ENCODE measurements at regions not wholly inside any gene's neighbourhood (a gene's known extent, or its start where the extent isn't known, plus 50 kb on each side); places are given as distances from the start of the nearest gene placed in this dataset.

DNA sequence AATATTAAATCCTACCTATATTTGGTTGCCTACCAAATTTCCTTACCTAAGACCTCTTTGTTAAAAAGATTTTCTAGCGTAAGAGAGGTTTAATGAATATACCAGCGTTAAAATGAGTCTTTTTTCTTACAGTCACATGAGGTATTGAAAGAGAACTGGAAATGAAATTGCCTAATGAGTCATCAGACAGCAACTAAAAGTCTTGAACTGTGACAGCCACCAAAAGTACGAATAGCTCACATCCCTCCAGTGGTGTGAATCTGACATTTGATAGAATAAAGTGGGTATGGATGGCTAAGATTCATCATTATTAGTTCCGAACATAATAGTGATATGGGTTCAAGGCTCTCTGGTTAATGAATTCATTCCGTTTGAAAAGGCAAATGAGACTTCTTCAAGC is 1297.3 kb downstream of the AACS start:
- CTCF ChIA-PET, result no interaction called here
- no peak overlapping the region for H3K4me3 ChIP-seq (ENCODE audit: control extremely low read depth in 1 of 5, extremely low read depth in 1 of 5, insufficient read depth in 1 of 5, low read depth in 2 of 5, low read length in 4 of 5)
- H3K4me1 ChIP-seq (ENCODE audit: control insufficient read depth in 2 of 2, insufficient read depth in 2 of 2, low read length in 2 of 2), result no peaks in the 10 kb centered on the region
- no peaks in the 10 kb centered on the region for H3K36me3 ChIP-seq (replicated peaks in 1 of 2; ENCODE audit: control extremely low read depth in 1 of 2, control insufficient read depth in 1 of 2, extremely low read depth in 1 of 2, insufficient read depth in 2 of 2, low read length in 1 of 2)
- H3K9ac ChIP-seq (ENCODE audit: low read length), result no peak overlapping the region
- 58% methylated on average over 3 of the region's 5 CpGs for WGBS (ENCODE audit: insufficient coverage)
- Mint-ChIP-seq H3K4me3 (no peak overlapping the region), H3K27ac (no peak overlapping the region), H3K27me3 (no peaks in the 10 kb centered on the region), H3K9me3 (ENCODE audit: insufficient read depth) (peaks cover 2% of the 10 kb centered on the region), H3K4me1 (no peaks in the 10 kb centered on the region)
- intact Hi-C loops (cut with micrococcal nuclease), result no loop called here
- ATAC-seq (ENCODE audit: low read depth) (no peak), DNase-seq (no peak)
- H3K79me2 ChIP-seq (ENCODE audit: control insufficient read depth, insufficient read depth, low read length), result no peaks in the 10 kb centered on the region
- no peak overlapping the region for H3K4me2 ChIP-seq (replicated peaks; ENCODE audit: low read depth, low read length, poor library complexity, severe bottlenecking)
- H4K20me1 ChIP-seq (ENCODE audit: control insufficient read depth, insufficient read depth, low read length, poor library complexity, severe bottlenecking), result no peaks in the 10 kb centered on the region
- H3K27me3 ChIP-seq (replicated peaks in 1 of 4; ENCODE audit: control extremely low read depth in 1 of 4, control insufficient read depth in 3 of 4, insufficient read depth in 4 of 4, low read length in 3 of 4), result no peaks in the 10 kb centered on the region
- TF ChIP-seq EZH2 (IDR thresholded peaks at IDR 0.05; ENCODE audit: borderline replicate concordance, insufficient read depth, low read depth, low read length, poor library complexity, severe bottlenecking), result no peak
- TF ChIP-seq, protein P1, sequence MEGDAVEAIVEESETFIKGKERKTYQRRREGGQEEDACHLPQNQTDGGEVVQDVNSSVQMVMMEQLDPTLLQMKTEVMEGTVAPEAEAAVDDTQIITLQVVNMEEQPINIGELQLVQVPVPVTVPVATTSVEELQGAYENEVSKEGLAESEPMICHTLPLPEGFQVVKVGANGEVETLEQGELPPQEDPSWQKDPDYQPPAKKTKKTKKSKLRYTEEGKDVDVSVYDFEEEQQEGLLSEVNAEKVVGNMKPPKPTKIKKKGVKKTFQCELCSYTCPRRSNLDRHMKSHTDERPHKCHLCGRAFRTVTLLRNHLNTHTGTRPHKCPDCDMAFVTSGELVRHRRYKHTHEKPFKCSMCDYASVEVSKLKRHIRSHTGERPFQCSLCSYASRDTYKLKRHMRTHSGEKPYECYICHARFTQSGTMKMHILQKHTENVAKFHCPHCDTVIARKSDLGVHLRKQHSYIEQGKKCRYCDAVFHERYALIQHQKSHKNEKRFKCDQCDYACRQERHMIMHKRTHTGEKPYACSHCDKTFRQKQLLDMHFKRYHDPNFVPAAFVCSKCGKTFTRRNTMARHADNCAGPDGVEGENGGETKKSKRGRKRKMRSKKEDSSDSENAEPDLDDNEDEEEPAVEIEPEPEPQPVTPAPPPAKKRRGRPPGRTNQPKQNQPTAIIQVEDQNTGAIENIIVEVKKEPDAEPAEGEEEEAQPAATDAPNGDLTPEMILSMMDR (IDR thresholded peaks at IDR 0.05), result no peak
- H3K9me3 ChIP-seq (ENCODE audit: control extremely low read depth in 1 of 3, control insufficient read depth in 2 of 3, insufficient read depth in 1 of 3, low read length in 2 of 3), result no peaks in the 10 kb centered on the region
- no peak overlapping the region for H2AFZ ChIP-seq (ENCODE audit: insufficient read depth, low read depth, low read length, poor library complexity, severe bottlenecking)
- POLR2A ChIA-PET, result no interaction called here
- no peak overlapping the region for H3K27ac ChIP-seq (ENCODE audit: low read length in 2 of 2)

DNA sequence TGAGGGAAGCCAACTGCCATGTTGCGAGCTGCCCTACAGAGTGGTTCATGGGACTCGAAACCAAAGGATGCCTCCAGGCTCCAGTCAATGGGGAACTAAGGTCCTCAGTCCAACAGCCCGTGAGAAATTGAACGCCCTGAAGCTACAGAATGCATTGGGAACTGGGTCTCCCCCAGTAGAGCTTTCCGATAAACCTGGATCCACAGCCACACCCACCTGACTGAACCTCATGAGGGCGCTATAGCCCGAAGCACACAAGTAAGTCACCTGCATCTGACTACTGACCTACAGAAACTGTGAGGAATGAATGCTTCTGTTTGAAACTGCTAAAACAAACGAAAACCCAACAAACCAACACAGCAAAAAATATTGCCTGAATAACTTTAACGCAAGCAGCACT is 1297.7 kb downstream of the AACS start:
- Histone ChIP-seq H3K4me1 (ENCODE audit: control insufficient read depth in 2 of 2, insufficient read depth in 2 of 2, low read length in 2 of 2) (no peaks in the 10 kb centered on the region), H3K4me3 (ENCODE audit: control extremely low read depth in 1 of 5, extremely low read depth in 1 of 5, insufficient read depth in 1 of 5, low read depth in 2 of 5, low read length in 4 of 5) (no peak overlapping the region), H3K4me2 (replicated peaks; ENCODE audit: low read depth, low read length, poor library complexity, severe bottlenecking) (no peak overlapping the region), H2AFZ (ENCODE audit: insufficient read depth, low read depth, low read length, poor library complexity, severe bottlenecking) (no peak overlapping the region), H3K27ac (ENCODE audit: low read length in 2 of 2) (no peak overlapping the region), H3K27me3 (replicated peaks in 1 of 4; ENCODE audit: control extremely low read depth in 1 of 4, control insufficient read depth in 3 of 4, insufficient read depth in 4 of 4, low read length in 3 of 4) (no peaks in the 10 kb centered on the region), H3K79me2 (ENCODE audit: control insufficient read depth, insufficient read depth, low read length) (no peaks in the 10 kb centered on the region), H3K9ac (ENCODE audit: low read length) (no peak overlapping the region), H3K9me3 (ENCODE audit: control extremely low read depth in 1 of 3, control insufficient read depth in 2 of 3, insufficient read depth in 1 of 3, low read length in 2 of 3) (no peaks in the 10 kb centered on the region), H4K20me1 (ENCODE audit: control insufficient read depth, insufficient read depth, low read length, poor library complexity, severe bottlenecking) (no peaks in the 10 kb centered on the region), H3K36me3 (replicated peaks in 1 of 2; ENCODE audit: control extremely low read depth in 1 of 2, control insufficient read depth in 1 of 2, extremely low read depth in 1 of 2, insufficient read depth in 2 of 2, low read length in 1 of 2) (no peaks in the 10 kb centered on the region)
- no peak overlapping the region for H3K27ac Mint-ChIP-seq
- no peaks in the 10 kb centered on the region for H3K27me3 Mint-ChIP-seq
- CTCF ChIA-PET, result no interaction called here
- no peak for ATAC-seq (ENCODE audit: low read depth)
- peaks cover 2% of the 10 kb centered on the region for H3K9me3 Mint-ChIP-seq (ENCODE audit: insufficient read depth)
- DNase-seq, result no peak
- WGBS (ENCODE audit: insufficient coverage), result 55% methylated on average over 4 of the region's 9 CpGs
- no peak overlapping the region for H3K4me3 Mint-ChIP-seq
- no peak for TF ChIP-seq EZH2 (IDR thresholded peaks at IDR 0.05; ENCODE audit: borderline replicate concordance, insufficient read depth, low read depth, low read length, poor library complexity, severe bottlenecking)
- TF ChIP-seq, protein P1 (IDR thresholded peaks at IDR 0.05), result no peak
- intact Hi-C loops (cut with micrococcal nuclease), result no loop called here
- H3K4me1 Mint-ChIP-seq, result no peaks in the 10 kb centered on the region
- POLR2A ChIA-PET, result no interaction called here

All from B cell (primary cell).